ENCODE measurements at regions not wholly inside any gene's neighbourhood (a gene's known extent, or its start where the extent isn't known, plus 50 kb on each side); places are given as distances from the start of the nearest gene placed in this dataset.

GRCh38 chr7:155373359-155374273 is 75.9 kb downstream of the INSIG1 start:
- peaks cover 78 to 100% (median 86%) of the 10 kb centered on the region in 11 experiments for H3K27me3 ChIP-seq
- H3K4me3 ChIP-seq, result peak overlapping the region; percentile 44 to 69 (median 54)
- peaks cover 0 to 3% (median 0%) of the 10 kb centered on the region in 11 experiments; a peak in 5 of 22 replicates for H3K9me3 ChIP-seq (replicated peaks in 1 of 11)
- H3K4me1 ChIP-seq, result peaks cover 70 to 90% (median 86%) of the 10 kb centered on the region in 10 experiments
- peak overlapping the region in 6 of 11 experiments; percentile 6 to 61 (median 45); a peak in 10 of 22 replicates for H3K27ac ChIP-seq
- H3K9ac ChIP-seq, result peak overlapping the region in 10 of 11 experiments; percentile 8 to 68 (median 42); a peak in 14 of 22 replicates
- TF ChIP-seq Cebpa-rat (IDR thresholded peaks at IDR 0.05), result no peak
- H3K36me3 ChIP-seq, result no peaks in the 10 kb centered on the region
- peak overlapping the region; percentile 84 to 97 (median 94) for H3K4me2 ChIP-seq
- H4K20me1 ChIP-seq, result peaks cover 0 to 80% (median 35%) of the 10 kb centered on the region in 11 experiments; a peak in 19 of 22 replicates

- Histone ChIP-seq H3K4me1 (peaks cover 61 to 81% (median 76%) of the 10 kb centered on the region in 10 experiments), H3K27ac (peak overlapping the region in 5 of 11 experiments; percentile 15 to 52 (median 49); a peak in 9 of 22 replicates), H3K4me3 (peak overlapping the region; percentile 44 to 69 (median 54)), H4K20me1 (peaks cover 0 to 83% (median 44%) of the 10 kb centered on the region in 11 experiments; a peak in 19 of 22 replicates), H3K4me2 (peak overlapping the region; percentile 84 to 97 (median 94)), H3K36me3 (no peaks in the 10 kb centered on the region), H3K27me3 (peaks cover 88 to 100% (median 96%) of the 10 kb centered on the region in 11 experiments), H3K9ac (peak overlapping the region in 10 of 11 experiments; percentile 1 to 68 (median 40); a peak in 13 of 22 replicates), H3K9me3 (replicated peaks in 1 of 11) (no peaks in the 10 kb centered on the region)
- TF ChIP-seq Cebpa-rat (IDR thresholded peaks at IDR 0.05), result no peak
Measured at GRCh38 chr7:155374276-155375252, 76.9 kb downstream of the INSIG1 start.

GRCh38 chr7:155375337-155376277 is 77.9 kb downstream of the INSIG1 start:
- Histone ChIP-seq H3K27me3 (peaks cover 98 to 100% (median 100%) of the 10 kb centered on the region in 11 experiments), H3K4me3 (peak overlapping the region; percentile 44 to 69 (median 54); a peak in 18 of 20 replicates), H3K4me1 (peaks cover 58 to 70% (median 67%) of the 10 kb centered on the region in 10 experiments)

GRCh38 chr7:155377071-155377837 is 79.6 kb downstream of the INSIG1 start:
- no peak for TF ChIP-seq Cebpa-rat (IDR thresholded peaks at IDR 0.05)
- Histone ChIP-seq H3K9me3 (replicated peaks in 1 of 11) (no peaks in the 10 kb centered on the region), H3K27ac (no peak overlapping the region), H3K4me1 (peaks cover 48 to 69% (median 61%) of the 10 kb centered on the region in 10 experiments), H3K4me3 (peak overlapping the region in 7 of 10 experiments; percentile 11 to 49 (median 30); a peak in 10 of 20 replicates), H3K36me3 (no peaks in the 10 kb centered on the region), H4K20me1 (peaks cover 0 to 92% (median 69%) of the 10 kb centered on the region in 11 experiments; a peak in 19 of 22 replicates), H3K9ac (no peak overlapping the region), H3K27me3 (peaks cover 100% of the 10 kb centered on the region in 11 experiments), H3K4me2 (peak overlapping the region; percentile 37 to 79 (median 67))

More at GRCh38 chr7:155375337-155376277, 77.9 kb downstream of the INSIG1 start:
- Histone ChIP-seq H3K9ac (peak overlapping the region in 2 of 11 experiments; percentile 42 to 63; a peak in 2 of 22 replicates), H3K27ac (peak overlapping the region in 4 of 11 experiments; percentile 15 to 52 (median 46); a peak in 6 of 22 replicates), H4K20me1 (peaks cover 0 to 86% (median 52%) of the 10 kb centered on the region in 11 experiments; a peak in 19 of 22 replicates), H3K9me3 (replicated peaks in 1 of 11) (no peaks in the 10 kb centered on the region), H3K4me2 (peak overlapping the region; percentile 84 to 97 (median 94)), H3K36me3 (no peaks in the 10 kb centered on the region)
- 0 out of 22 replicates have a peak, but pooled peaks of 2 of the 11 experiments have one; percentile 17 to 32 for TF ChIP-seq Cebpa-rat (IDR thresholded peaks at IDR 0.05)

- peak overlapping the region in 8 of 10 experiments; percentile 11 to 49 (median 27); a peak in 11 of 20 replicates for H3K4me3 ChIP-seq
Measured at GRCh38 chr7:155377838-155378579, 79.9 kb upstream of the EN2 start.

GRCh38 chr7:155378580-155378934 is 79.4 kb upstream of the EN2 start:
- peaks cover 35 to 58% (median 48%) of the 10 kb centered on the region in 10 experiments for H3K4me1 ChIP-seq
- H3K27ac ChIP-seq, result no peak overlapping the region
- H3K9ac ChIP-seq, result no peak overlapping the region
- H3K9me3 ChIP-seq (replicated peaks in 1 of 11), result no peaks in the 10 kb centered on the region
- TF ChIP-seq Cebpa-rat (IDR thresholded peaks at IDR 0.05), result no peak
- H3K36me3 ChIP-seq, result no peaks in the 10 kb centered on the region
- H3K4me2 ChIP-seq, result no peak overlapping the region
- peaks cover 0 to 96% (median 79%) of the 10 kb centered on the region in 11 experiments; a peak in 19 of 22 replicates for H4K20me1 ChIP-seq
- peaks cover 100% of the 10 kb centered on the region in 11 experiments for H3K27me3 ChIP-seq
- H3K4me3 ChIP-seq, result no peak overlapping the region

More at GRCh38 chr7:155377838-155378579, 79.9 kb upstream of the EN2 start:
- no peak overlapping the region for H3K27ac ChIP-seq
- H3K9ac ChIP-seq, result no peak overlapping the region
- H3K9me3 ChIP-seq (replicated peaks in 1 of 11), result no peaks in the 10 kb centered on the region
- no peak for TF ChIP-seq Cebpa-rat (IDR thresholded peaks at IDR 0.05)
- H3K4me2 ChIP-seq, result peak overlapping the region; percentile 37 to 79 (median 67)
- peaks cover 40 to 64% (median 53%) of the 10 kb centered on the region in 10 experiments for H3K4me1 ChIP-seq
- no peaks in the 10 kb centered on the region for H3K36me3 ChIP-seq
- H4K20me1 ChIP-seq, result peaks cover 0 to 92% (median 76%) of the 10 kb centered on the region in 11 experiments; a peak in 19 of 22 replicates
- H3K27me3 ChIP-seq, result peaks cover 100% of the 10 kb centered on the region in 11 experiments
